MM.1S (cell line): ENCODE measurements at regions not wholly inside any gene's neighbourhood (a gene's known extent, or its start where the extent isn't known, plus 50 kb on each side); places are given as distances from the start of the nearest gene placed in this dataset.

ENCODE experiments used
- DNase-seq: peaks from one replicate; pipeline ENCODE4 v3.0.0-alpha.2; 2015
- H2AFZ ChIP-seq: fragments of 300-600 bp; sonication (generic); 2 replicates; pipeline ENCODE4 v1.6.0; 2016; ENCODE audit warnings: antibody characterized with exemption, low read length
- H3F3A ChIP-seq: fragments of 300-600 bp; sonication (generic); 2 replicates; pipeline ENCODE4 v1.6.1; 2016; ENCODE audit warnings: mild to moderate bottlenecking, antibody characterized with exemption, low read length, moderate library complexity, mixed read lengths; ENCODE audit not compliant: insufficient read depth
- H3K27ac ChIP-seq: fragments of 300-600 bp; sonication (generic); 2 replicates; pipeline ENCODE4 v1.5.1; 2016; ENCODE audit warnings: mild to moderate bottlenecking, low read length
- H3K27me3 ChIP-seq: fragments of 300-600 bp; sonication (generic); replicated peaks from 2 replicates; pipeline ENCODE4 v1.6.0; 2016; ENCODE audit warnings: low read length; ENCODE audit not compliant: insufficient read depth
- H3K36me3 ChIP-seq: fragments of 300-600 bp; sonication (generic); replicated peaks from 2 replicates; pipeline ENCODE4 v1.6.1; 2016; ENCODE audit warnings: mild to moderate bottlenecking, low read length, mixed read lengths; ENCODE audit not compliant: insufficient read depth
- H3K4me1 ChIP-seq: fragments of 300-600 bp; sonication (generic); 2 replicates; pipeline ENCODE4 v1.6.1; 2016; ENCODE audit warnings: low read length, mixed read lengths
- H3K4me2 ChIP-seq: fragments of 300-600 bp; sonication (generic); 2 replicates; pipeline ENCODE4 v1.6.0; 2016; ENCODE audit warnings: low read depth, low read length
- H3K4me3 ChIP-seq: fragments of 300-600 bp; sonication (generic); 2 replicates; pipeline ENCODE4 v1.5.1; 2016; ENCODE audit warnings: low read length, mixed read lengths
- H3K79me2 ChIP-seq: fragments of 300-600 bp; sonication (generic); 2 replicates; pipeline ENCODE4 v1.6.1; 2016; ENCODE audit warnings: mixed run types, low read length, mixed read lengths
- H3K9ac ChIP-seq: fragments of 300-600 bp; sonication (generic); 2 replicates; pipeline ENCODE4 v1.6.1; 2016; ENCODE audit warnings: low read length, mixed read lengths
- H3K9me2 ChIP-seq: fragments of 300-600 bp; sonication (generic); replicated peaks from 2 replicates; pipeline ENCODE4 v1.6.1; 2016; ENCODE audit warnings: mild to moderate bottlenecking, low read length, mixed read lengths; ENCODE audit not compliant: insufficient read depth
- H3K9me3 ChIP-seq: fragments of 300-600 bp; sonication (generic); replicated peaks from 2 replicates; pipeline ENCODE4 v1.6.1; 2016; ENCODE audit warnings: mild to moderate bottlenecking, low read length, mixed read lengths; ENCODE audit not compliant: insufficient read depth
- H4K20me1 ChIP-seq: fragments of 300-600 bp; sonication (generic); 2 replicates; pipeline ENCODE4 v1.6.1; 2016; ENCODE audit warnings: mild to moderate bottlenecking, low read length, moderate library complexity, mixed read lengths; ENCODE audit not compliant: insufficient read depth
- EZH2 ChIP-seq: fragments of 300-600 bp; sonication (generic); optimal IDR thresholded peaks from 2 replicates; pipeline ENCODE3; 2017; ENCODE audit warnings: low read depth, mild to moderate bottlenecking, antibody characterized with exemption, low read length, mixed read lengths
- EZH2phosphoT487 ChIP-seq: fragments of 300-600 bp; sonication (generic); IDR thresholded peaks from 2 replicates; pipeline ENCODE4 v1.6.1; 2018; ENCODE audit warnings: antibody characterized with exemption, low read length
- TF ChIP-seq, protein P1 (sequence below): fragments of 300-600 bp; sonication (generic); IDR thresholded peaks from 2 replicates; pipeline ENCODE4 v1.5.1; 2016; ENCODE audit warnings: antibody characterized with exemption, low read length, mixed read lengths

DNA sequence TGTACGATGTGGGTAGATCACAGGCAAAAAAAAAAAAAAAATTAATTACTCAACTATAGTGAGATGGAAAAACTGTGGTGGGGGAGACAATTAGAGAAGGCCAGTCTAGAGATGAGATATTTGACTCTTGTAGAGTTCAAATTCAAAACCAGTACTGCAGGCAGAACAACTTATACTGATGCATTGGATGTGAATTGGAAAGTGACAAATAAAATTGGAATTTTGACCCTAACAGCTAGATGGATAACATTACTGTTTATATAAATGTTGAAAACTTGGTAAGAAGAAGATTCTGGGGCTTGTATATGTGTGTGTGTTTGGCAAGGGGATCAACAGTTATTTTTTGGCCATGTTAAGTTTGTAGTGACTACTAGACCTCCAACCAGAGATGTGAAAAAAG lies 256.9 kb downstream of the RND3 start:
- H2AFZ ChIP-seq = no peak overlapping the region
- H3K9ac ChIP-seq = no peak overlapping the region
- no peaks in the 10 kb centered on the region for H3K27me3 ChIP-seq
- no peak overlapping the region for H3K27ac ChIP-seq
- H3K9me3 ChIP-seq = no peaks in the 10 kb centered on the region
- no peak overlapping the region for H3K4me2 ChIP-seq
- H3K79me2 ChIP-seq = no peaks in the 10 kb centered on the region
- TF ChIP-seq, protein P1, sequence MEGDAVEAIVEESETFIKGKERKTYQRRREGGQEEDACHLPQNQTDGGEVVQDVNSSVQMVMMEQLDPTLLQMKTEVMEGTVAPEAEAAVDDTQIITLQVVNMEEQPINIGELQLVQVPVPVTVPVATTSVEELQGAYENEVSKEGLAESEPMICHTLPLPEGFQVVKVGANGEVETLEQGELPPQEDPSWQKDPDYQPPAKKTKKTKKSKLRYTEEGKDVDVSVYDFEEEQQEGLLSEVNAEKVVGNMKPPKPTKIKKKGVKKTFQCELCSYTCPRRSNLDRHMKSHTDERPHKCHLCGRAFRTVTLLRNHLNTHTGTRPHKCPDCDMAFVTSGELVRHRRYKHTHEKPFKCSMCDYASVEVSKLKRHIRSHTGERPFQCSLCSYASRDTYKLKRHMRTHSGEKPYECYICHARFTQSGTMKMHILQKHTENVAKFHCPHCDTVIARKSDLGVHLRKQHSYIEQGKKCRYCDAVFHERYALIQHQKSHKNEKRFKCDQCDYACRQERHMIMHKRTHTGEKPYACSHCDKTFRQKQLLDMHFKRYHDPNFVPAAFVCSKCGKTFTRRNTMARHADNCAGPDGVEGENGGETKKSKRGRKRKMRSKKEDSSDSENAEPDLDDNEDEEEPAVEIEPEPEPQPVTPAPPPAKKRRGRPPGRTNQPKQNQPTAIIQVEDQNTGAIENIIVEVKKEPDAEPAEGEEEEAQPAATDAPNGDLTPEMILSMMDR = no peak
- TF ChIP-seq EZH2 = no peak
- no peak for TF ChIP-seq EZH2phosphoT487
- H4K20me1 ChIP-seq = no peaks in the 10 kb centered on the region
- no peaks in the 10 kb centered on the region for H3F3A ChIP-seq
- no peaks in the 10 kb centered on the region for H3K36me3 ChIP-seq
- no peaks in the 10 kb centered on the region for H3K4me1 ChIP-seq
- H3K9me2 ChIP-seq = no peaks in the 10 kb centered on the region
- H3K4me3 ChIP-seq = no peak overlapping the region
- no peak for DNase-seq

DNA sequence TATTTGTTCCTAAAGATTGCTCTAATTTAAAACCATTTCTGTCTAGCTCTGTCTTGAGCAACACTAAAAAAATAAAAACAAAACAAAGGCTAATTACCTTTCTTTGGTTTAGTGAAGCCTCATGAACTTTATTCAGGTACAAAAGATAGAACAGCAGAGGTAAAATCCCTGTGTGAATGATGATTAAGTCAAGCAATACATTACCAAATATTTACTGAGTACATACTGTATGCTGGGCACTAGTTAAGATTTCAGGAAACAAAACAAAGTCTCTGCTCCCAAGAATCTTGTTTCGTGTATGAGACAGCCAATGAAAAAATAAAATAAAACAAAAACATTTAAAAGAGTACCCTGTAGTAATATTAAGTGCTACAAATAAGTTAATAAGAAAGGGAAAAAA lies 257.5 kb downstream of the RND3 start:
- Histone ChIP-seq H4K20me1 (no peaks in the 10 kb centered on the region), H3K79me2 (no peaks in the 10 kb centered on the region), H2AFZ (no peak overlapping the region), H3K36me3 (no peaks in the 10 kb centered on the region), H3K4me3 (no peak overlapping the region), H3K27me3 (no peaks in the 10 kb centered on the region), H3K9ac (no peak overlapping the region), H3K9me3 (no peaks in the 10 kb centered on the region), H3K9me2 (no peaks in the 10 kb centered on the region), H3K4me1 (no peaks in the 10 kb centered on the region), H3K4me2 (no peak overlapping the region), H3K27ac (no peak overlapping the region), H3F3A (no peaks in the 10 kb centered on the region)
- TF ChIP-seq EZH2phosphoT487 = no peak
- TF ChIP-seq, protein P1 = no peak
- TF ChIP-seq EZH2 = no peak
- DNase-seq = no peak

DNA sequence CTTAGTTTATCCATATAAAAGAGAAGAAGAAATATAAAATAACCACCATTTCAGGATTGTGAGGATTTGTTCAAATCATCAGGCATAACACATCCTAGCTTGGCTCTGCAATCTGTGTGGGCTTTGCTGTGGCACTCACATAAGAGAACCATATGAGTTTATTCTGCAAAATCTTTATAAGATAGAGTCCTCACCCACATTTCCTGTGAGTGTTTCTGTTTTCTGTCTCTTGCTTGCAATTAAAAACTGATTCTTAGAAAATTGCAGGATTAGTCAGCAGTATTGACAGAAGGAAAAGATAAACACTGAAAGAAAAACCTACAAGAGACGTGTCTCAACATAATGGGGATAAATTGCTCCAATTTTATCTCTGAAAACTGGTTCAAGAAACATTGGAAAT lies 258.5 kb downstream of the RND3 start:
- no peaks in the 10 kb centered on the region for H3K79me2 ChIP-seq
- H3K27me3 ChIP-seq = no peaks in the 10 kb centered on the region
- no peak overlapping the region for H3K27ac ChIP-seq
- H3K4me3 ChIP-seq = no peak overlapping the region
- no peaks in the 10 kb centered on the region for H3K9me2 ChIP-seq
- H3K4me2 ChIP-seq = no peak overlapping the region
- no peaks in the 10 kb centered on the region for H3K36me3 ChIP-seq
- H3K9me3 ChIP-seq = no peaks in the 10 kb centered on the region
- no peaks in the 10 kb centered on the region for H4K20me1 ChIP-seq
- H3K4me1 ChIP-seq = no peaks in the 10 kb centered on the region
- H3F3A ChIP-seq = no peaks in the 10 kb centered on the region
- TF ChIP-seq EZH2phosphoT487 = no peak
- TF ChIP-seq, protein P1 = no peak
- TF ChIP-seq EZH2 = no peak
- no peak for DNase-seq
- no peak overlapping the region for H3K9ac ChIP-seq
- no peak overlapping the region for H2AFZ ChIP-seq

DNA sequence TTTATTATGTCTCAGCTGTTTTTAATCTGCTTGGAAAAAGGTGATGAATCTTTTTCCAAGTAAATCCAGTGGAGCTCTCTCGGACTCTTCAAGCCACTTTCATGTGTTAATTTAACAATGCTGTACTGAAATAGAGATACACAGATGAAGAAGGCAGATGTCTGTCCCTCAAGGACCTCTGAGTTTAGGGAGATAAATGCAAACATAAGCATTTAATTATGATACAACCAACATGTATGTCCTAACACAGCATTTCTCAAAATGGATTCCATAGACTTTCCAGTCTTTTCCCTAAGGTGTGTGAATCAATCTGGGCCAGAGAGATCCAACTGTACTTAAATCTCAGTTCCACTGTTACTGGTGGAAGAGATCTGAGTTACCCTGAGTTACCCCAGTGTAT lies 262.4 kb downstream of the RND3 start:
- Histone ChIP-seq H3K4me3 (no peak overlapping the region), H3F3A (no peaks in the 10 kb centered on the region), H3K9me3 (no peaks in the 10 kb centered on the region), H3K4me2 (no peak overlapping the region), H3K9ac (no peak overlapping the region), H3K9me2 (no peaks in the 10 kb centered on the region), H3K79me2 (no peaks in the 10 kb centered on the region), H2AFZ (no peak overlapping the region), H3K4me1 (no peaks in the 10 kb centered on the region), H3K27ac (no peak overlapping the region), H3K36me3 (no peaks in the 10 kb centered on the region), H3K27me3 (no peaks in the 10 kb centered on the region), H4K20me1 (no peaks in the 10 kb centered on the region)
- no peak for TF ChIP-seq EZH2
- DNase-seq = no peak
